ENCODE measurements at regions not wholly inside any gene's neighbourhood (a gene's known extent, or its start where the extent isn't known, plus 50 kb on each side); places are given as distances from the start of the nearest gene placed in this dataset.

- DNase-seq: no peak
- H3K4me3 ChIP-seq: no peak overlapping the region
- H3K4me1 ChIP-seq: peaks cover 0 to 11% (median 9%) of the 10 kb centered on the region in 4 donors
- H3K36me3 ChIP-seq: no peaks in the 10 kb centered on the region
- no peak overlapping the region for H3K27ac ChIP-seq
- H3K27me3 ChIP-seq: no peaks in the 10 kb centered on the region
- intact Hi-C loops (cut with DNase I; ENCODE audit: low total_unique reads): no loop called here
- TF ChIP-seq CTCF (IDR thresholded peaks at IDR 0.05): no peak
- no peaks in the 10 kb centered on the region for H3K9me3 ChIP-seq
These were observed 243.7 kb downstream of the MYLK4 start for GRCh38 chr6:2507016-2507415.

GRCh38 chr6:2505624-2506023 is 245.1 kb downstream of the MYLK4 start:
- intact Hi-C loops (cut with DNase I; ENCODE audit: low total_unique reads): no loop called here
- no peaks in the 10 kb centered on the region for H3K27me3 ChIP-seq

GRCh38 chr6:2504495-2505064 is 246.1 kb downstream of the MYLK4 start:
- H3K36me3 ChIP-seq: no peaks in the 10 kb centered on the region
- intact Hi-C loops (cut with DNase I; ENCODE audit: low total_unique reads): no loop called here
- peaks cover 0 to 17% (median 14%) of the 10 kb centered on the region in 4 donors for H3K4me1 ChIP-seq
- no peak for DNase-seq
- no peak overlapping the region for H3K27ac ChIP-seq
- no peak overlapping the region for H3K4me3 ChIP-seq
- no peaks in the 10 kb centered on the region for H3K9me3 ChIP-seq
- H3K27me3 ChIP-seq: no peaks in the 10 kb centered on the region
- TF ChIP-seq CTCF (IDR thresholded peaks at IDR 0.05): no peak

More at GRCh38 chr6:2505624-2506023, 245.1 kb downstream of the MYLK4 start:
- no peak overlapping the region for H3K27ac ChIP-seq
- H3K9me3 ChIP-seq: no peaks in the 10 kb centered on the region
- DNase-seq: no peak
- H3K36me3 ChIP-seq: no peaks in the 10 kb centered on the region
- H3K4me3 ChIP-seq: no peak overlapping the region
- TF ChIP-seq CTCF (IDR thresholded peaks at IDR 0.05): no peak
- H3K4me1 ChIP-seq: peaks cover 0 to 17% (median 14%) of the 10 kb centered on the region in 4 donors

GRCh38 chr6:2503816-2504494 is 246.8 kb downstream of the MYLK4 start:
- no peak for DNase-seq
- no peaks in the 10 kb centered on the region for H3K36me3 ChIP-seq

GRCh38 chr6:2502998-2503674 is 247.6 kb downstream of the MYLK4 start:
- Histone ChIP-seq H3K4me1 (peaks cover 0 to 17% (median 14%) of the 10 kb centered on the region in 4 donors), H3K4me3 (peak overlapping the region in 1 of 2 donors; percentile 21), H3K9me3 (no peaks in the 10 kb centered on the region), H3K36me3 (no peaks in the 10 kb centered on the region), H3K27me3 (no peaks in the 10 kb centered on the region), H3K27ac (peak overlapping the region; percentile 56 to 61)
- TF ChIP-seq CTCF (IDR thresholded peaks at IDR 0.05): no peak
- DNase-seq: no peak
- intact Hi-C loops (cut with DNase I; ENCODE audit: low total_unique reads): no loop called here

More at GRCh38 chr6:2503816-2504494, 246.8 kb downstream of the MYLK4 start:
- intact Hi-C loops (cut with DNase I; ENCODE audit: low total_unique reads): no loop called here
- H3K9me3 ChIP-seq: no peaks in the 10 kb centered on the region
- no peak overlapping the region for H3K27ac ChIP-seq
- no peak for TF ChIP-seq CTCF (IDR thresholded peaks at IDR 0.05)
- H3K27me3 ChIP-seq: no peaks in the 10 kb centered on the region
- no peak overlapping the region for H3K4me3 ChIP-seq
- H3K4me1 ChIP-seq: peaks cover 0 to 17% (median 14%) of the 10 kb centered on the region in 4 donors
